NCI-H1930 (cell line): ENCODE measurements at regions not wholly inside any gene's neighbourhood (a gene's known extent, or its start where the extent isn't known, plus 50 kb on each side); places are given as distances from the start of the nearest gene placed in this dataset.
"Not testable (repeated sequence)": the region's sequence is repeated elsewhere in the genome, so short reads cannot be mapped to it uniquely, and the experiment has no call there.

Source experiments
- DNase-seq, 2 experiments: peaks; one replicate each; lab custom pipeline; 2025; lab: John Stamatoyannopoulos, UW

- DNase-seq = no peak
Observed at GRCh38 chr7:19957664-19958063, 184.2 kb upstream of the TMEM196 start.

- not testable (repeated sequence) for DNase-seq
Observed at GRCh38 chr7:19954166-19954565, 180.7 kb upstream of the TMEM196 start.

GRCh38 chr7:19953411-19953810, 180.0 kb upstream of the TMEM196 start:
- DNase-seq = not testable (repeated sequence)

DNA sequence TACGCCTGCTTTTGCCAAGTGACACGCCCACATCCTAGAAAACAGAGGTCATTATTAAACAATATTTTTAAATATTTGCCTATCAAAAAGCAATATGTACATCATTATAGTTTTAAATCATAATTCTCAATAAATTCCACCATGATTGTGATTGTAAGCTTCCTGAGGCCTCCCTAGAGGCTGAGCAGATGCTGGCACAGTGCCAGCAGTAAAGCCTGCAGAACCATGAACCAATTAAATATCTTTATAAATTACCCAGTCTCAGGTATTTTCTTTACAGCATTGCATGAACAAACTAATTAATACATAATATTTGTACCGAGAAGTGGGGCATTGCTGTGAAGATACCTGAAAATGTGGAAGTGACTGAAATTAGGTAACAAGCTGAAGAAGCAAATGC, 174.7 kb upstream of the TMEM196 start:
- DNase-seq = no peak

DNA sequence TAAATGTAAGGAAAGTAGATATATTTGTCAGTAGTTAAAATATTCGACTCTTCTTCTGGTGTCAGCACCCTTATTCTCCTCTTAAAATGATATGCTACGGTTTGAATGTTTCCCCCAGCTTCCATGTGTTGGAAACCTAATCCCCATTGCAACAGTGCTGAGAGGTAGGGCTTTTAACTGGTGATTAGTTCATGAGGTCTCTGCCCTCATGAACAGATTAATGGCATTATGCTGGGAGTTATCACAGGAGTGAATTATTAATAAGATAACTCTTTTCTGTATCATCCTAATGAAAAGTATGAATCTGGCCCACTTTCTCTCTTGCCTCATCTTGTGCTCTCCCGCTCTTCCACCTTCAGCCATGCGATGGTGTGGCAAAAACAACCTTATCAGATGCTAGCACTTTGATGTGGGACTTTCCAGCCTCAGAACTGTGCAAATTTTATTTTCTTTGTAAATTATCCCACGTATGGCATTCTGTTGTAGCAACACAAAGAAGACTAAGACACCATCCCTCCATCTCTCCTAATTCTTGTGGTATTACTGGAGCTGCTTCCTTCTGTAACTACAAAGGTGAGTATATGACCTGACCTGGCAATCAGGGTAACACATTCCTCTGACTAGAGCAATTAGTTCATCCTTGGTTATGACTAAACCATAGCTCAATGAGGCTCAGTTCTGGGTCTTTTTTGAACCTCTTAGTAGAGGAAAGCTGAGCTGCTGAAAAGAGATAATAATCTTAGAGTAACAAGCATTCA, 171.1 kb upstream of the TMEM196 start:
- no peak for DNase-seq

GRCh38 chr7:19939746-19940145, 166.3 kb upstream of the TMEM196 start:
- no peak for DNase-seq

- no peak for DNase-seq
Observed at GRCh38 chr7:19932549-19933249, 159.3 kb upstream of the TMEM196 start.

GRCh38 chr7:19930851-19931250, 157.4 kb upstream of the TMEM196 start:
- no peak for DNase-seq

DNA sequence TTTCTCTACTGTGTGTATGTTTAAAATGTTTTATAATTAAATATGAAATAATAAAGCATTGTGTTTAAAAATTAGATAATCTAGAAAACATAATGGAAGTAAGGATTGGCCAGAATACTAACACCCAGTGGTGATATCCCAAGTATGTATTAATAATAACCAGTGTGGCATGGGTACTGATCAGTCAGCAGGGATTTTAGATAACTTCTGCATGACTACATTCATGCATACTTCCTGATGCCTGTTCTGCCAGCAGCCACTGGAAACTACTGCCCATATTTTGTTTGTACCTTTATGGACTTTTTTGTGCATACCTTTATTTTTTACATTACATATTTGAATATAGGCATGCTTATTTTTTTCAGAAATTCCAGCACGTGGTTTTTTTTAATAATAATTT, 156.6 kb upstream of the TMEM196 start:
- no peak for DNase-seq

DNA sequence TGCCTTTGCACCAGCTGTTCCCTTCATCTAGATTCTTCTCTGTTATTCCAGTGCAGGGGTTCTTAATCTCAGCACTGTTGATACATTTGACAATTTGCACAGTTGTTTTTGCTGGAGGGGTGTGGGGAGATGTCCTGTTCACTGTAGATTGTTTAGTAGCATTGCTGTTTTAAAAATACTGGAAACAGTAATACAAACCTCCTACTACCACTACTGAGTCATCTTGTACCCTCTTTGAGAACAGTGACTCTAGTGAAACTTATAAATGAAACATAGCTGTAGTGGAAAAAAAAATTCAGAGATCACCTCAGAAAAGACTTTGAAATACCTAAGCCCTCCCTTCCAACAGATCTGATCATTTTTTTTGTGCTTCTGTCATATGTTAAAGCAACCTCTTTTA, 154.8 kb upstream of the TMEM196 start:
- no peak for DNase-seq

DNA sequence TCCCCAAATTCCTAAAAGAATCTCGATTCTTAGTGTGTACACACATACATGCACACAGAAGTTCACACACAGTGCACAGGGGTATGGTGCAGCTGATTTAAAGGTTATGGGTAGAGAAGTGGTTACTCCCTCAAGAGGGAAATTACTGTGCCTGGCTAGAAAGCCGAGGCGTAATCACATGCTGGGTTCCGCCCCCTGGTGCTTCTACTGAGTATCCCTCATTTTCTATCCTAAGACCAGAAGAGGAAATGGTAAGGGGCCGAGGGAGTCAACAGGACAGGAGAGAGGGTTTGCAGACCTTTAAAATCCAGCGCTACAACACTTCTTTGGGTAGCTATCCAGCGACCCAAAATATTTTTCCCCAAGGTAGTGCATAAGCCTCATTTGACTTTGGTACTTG, 147.3 kb upstream of the TMEM196 start:
- no peak for DNase-seq

- DNase-seq = no peak
Observed at GRCh38 chr7:19920166-19920565, 146.7 kb upstream of the TMEM196 start.

DNA sequence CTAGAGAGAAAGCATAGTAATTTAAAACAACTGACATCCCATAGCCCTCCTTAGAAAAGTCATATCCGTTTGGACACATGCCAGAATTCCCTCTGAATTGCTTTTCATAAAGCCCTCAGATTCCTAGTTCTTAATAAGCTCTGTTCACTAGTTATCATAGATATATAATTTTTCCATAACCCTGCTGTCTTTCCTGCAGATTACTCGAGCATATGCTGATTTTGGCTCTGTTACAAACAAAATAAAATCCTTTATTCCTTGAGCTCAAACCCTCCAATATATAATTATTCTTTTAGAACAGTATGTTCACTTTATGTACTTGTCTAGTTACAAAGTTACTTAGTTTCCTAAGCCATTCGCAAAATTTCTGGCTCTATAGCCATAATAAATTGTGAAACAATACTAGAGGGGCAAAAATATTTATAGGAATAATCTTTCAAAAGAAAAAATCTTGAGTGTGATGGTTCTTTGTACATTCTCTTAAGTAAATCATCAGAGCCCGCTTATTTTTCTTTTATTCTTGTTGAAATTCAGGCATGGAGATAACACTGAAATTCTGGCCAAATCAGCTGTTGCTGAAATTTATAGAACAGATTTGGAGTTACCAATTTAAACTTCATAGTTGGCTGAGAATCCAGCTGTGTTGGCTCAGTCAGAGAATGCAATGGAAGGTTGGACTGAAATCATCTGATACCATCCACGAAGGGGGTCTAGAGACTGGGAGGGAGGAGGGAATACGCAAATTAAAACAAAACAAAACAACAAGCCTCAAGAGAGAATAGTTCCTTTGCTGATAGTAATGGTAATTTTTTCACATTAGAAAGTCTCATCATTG, 146.1 kb upstream of the TMEM196 start:
- DNase-seq = no peak

GRCh38 chr7:19916046-19916445, 142.6 kb upstream of the TMEM196 start:
- no peak for DNase-seq

DNA sequence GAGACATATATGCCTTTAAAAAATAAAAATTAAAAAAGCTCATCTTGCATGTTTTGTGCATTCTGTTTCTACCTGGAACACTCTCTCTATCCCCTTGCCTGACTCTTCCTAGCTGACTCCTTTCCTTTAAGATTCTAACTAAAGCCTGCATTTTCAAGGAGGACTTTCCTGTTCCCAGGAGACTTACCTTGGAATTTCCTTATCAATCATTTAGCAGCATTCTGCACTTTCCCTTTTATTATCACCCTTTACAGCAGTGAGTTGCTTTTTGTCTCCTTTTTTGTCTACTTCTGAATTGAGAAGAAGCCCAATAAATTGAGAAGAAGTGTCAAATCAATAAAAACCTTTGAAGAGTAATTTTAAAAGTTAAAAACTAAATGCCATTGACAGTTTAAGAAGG, 142.2 kb upstream of the TMEM196 start:
- no peak for DNase-seq

- no peak for DNase-seq
Observed at GRCh38 chr7:19914866-19915265, 141.4 kb upstream of the TMEM196 start.

GRCh38 chr7:19900118-19900517, 126.7 kb upstream of the TMEM196 start:
- DNase-seq = no peak

DNA sequence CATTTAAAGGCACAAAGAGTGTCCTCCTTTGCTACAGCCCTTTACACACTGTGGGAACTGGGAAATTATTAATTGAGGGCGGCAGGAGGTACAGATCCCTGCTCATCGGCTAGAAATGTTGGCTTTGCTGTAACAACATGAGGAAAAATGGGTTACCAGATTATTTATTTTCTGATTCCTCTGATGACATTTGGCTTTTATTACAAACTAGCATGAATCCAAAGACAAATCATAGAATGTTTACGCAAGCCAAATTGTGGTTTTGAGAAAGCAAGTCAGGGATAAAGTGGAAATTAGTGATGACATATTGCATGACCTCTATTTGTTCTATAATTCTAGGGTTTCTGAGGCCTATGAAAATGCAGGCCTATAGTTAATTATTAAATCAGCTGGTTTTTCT, 126.1 kb upstream of the TMEM196 start:
- DNase-seq = peak in 1 of 2 experiments; percentile 2

- not testable (repeated sequence) for DNase-seq
Observed at GRCh38 chr7:19882893-19883292, 109.5 kb upstream of the TMEM196 start.

GRCh38 chr7:19872094-19872493, 98.7 kb upstream of the TMEM196 start:
- DNase-seq = no peak

- no peak for DNase-seq
Observed at GRCh38 chr7:19871102-19871501, 97.7 kb upstream of the TMEM196 start.

GRCh38 chr7:19869979-19870378, 96.6 kb upstream of the TMEM196 start:
- no peak for DNase-seq
